ENCODE measurements at regions not wholly inside any gene's neighbourhood (a gene's known extent, or its start where the extent isn't known, plus 50 kb on each side); places are given as distances from the start of the nearest gene placed in this dataset.

DNA sequence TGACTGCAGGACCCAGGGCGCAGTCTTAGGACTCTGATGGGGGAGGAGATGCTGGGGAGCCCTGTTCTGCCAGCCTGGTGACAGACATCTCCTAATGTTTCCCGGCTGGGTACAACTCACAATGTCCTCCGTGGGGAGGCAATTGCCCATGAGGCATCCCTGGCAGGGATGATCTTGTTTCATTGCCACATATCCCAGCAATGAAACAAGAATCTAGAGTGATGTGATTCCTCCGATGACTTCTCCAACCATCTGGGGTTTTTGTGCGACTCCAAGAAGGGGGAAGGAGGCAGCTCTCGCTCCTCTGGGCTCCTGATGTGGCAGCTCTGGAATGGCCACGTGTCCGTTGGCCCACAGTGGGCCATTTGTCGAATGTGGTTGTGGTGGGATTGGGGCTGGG is 255.8 kb downstream of the SEC14L1 start:
- Histone ChIP-seq H3K9me3 (ENCODE audit: severe bottlenecking) (no peaks in the 10 kb centered on the region), H3K4me3 (ENCODE audit: severe bottlenecking) (no peak overlapping the region), H3K27me3 (ENCODE audit: insufficient read depth, poor library complexity, severe bottlenecking) (no peaks in the 10 kb centered on the region), H3K36me3 (ENCODE audit: low read depth) (peaks cover 14% of the 10 kb centered on the region), H3K27ac (ENCODE audit: poor library complexity, severe bottlenecking) (no peak overlapping the region), H3K4me1 (ENCODE audit: insufficient read depth, poor library complexity, severe bottlenecking) (peaks cover 2% of the 10 kb centered on the region)
- ATAC-seq (ENCODE audit: low read depth), result no peak
- no peak for DNase-seq (ENCODE audit: low spot score)
- TF ChIP-seq, protein P1, sequence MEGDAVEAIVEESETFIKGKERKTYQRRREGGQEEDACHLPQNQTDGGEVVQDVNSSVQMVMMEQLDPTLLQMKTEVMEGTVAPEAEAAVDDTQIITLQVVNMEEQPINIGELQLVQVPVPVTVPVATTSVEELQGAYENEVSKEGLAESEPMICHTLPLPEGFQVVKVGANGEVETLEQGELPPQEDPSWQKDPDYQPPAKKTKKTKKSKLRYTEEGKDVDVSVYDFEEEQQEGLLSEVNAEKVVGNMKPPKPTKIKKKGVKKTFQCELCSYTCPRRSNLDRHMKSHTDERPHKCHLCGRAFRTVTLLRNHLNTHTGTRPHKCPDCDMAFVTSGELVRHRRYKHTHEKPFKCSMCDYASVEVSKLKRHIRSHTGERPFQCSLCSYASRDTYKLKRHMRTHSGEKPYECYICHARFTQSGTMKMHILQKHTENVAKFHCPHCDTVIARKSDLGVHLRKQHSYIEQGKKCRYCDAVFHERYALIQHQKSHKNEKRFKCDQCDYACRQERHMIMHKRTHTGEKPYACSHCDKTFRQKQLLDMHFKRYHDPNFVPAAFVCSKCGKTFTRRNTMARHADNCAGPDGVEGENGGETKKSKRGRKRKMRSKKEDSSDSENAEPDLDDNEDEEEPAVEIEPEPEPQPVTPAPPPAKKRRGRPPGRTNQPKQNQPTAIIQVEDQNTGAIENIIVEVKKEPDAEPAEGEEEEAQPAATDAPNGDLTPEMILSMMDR (IDR thresholded peaks at IDR 0.05; ENCODE audit: poor library complexity, severe bottlenecking), result no peak

DNA sequence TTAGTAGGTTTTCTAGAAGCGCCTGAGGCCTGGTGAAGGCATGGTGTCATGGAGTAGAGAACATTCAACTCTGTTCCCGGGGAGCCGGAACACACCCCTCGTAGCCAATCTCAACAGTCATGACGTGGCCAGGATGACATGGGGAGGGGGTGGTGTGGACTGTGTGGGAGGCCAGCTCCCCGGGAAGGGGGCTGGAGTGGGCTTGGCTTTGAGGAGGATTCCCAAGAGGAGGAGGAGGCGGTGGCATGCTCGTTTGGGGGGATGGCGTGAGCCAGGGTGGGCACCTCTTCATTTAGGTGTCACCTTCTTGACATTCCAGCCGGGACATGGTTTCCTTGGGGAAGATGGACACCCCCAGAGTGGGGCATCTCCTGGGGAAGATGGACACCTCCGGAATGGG is 257.5 kb downstream of the SEC14L1 start:
- H3K4me1 ChIP-seq (ENCODE audit: insufficient read depth, poor library complexity, severe bottlenecking), result peaks cover under 1% of the 10 kb centered on the region

GRCh38 chr17:77399319-77399957 is 258.7 kb downstream of the SEC14L1 start:
- Histone ChIP-seq H3K27me3 (ENCODE audit: insufficient read depth, poor library complexity, severe bottlenecking) (no peaks in the 10 kb centered on the region), H3K27ac (ENCODE audit: poor library complexity, severe bottlenecking) (no peak overlapping the region), H3K36me3 (ENCODE audit: low read depth) (peaks cover 33% of the 10 kb centered on the region), H3K9me3 (ENCODE audit: severe bottlenecking) (no peaks in the 10 kb centered on the region), H3K4me3 (ENCODE audit: severe bottlenecking) (no peak overlapping the region), H3K4me1 (ENCODE audit: insufficient read depth, poor library complexity, severe bottlenecking) (peaks cover 12% of the 10 kb centered on the region)
- TF ChIP-seq, protein P1 (IDR thresholded peaks at IDR 0.05; ENCODE audit: poor library complexity, severe bottlenecking), result no peak
- ATAC-seq (ENCODE audit: low read depth) (no peak), DNase-seq (ENCODE audit: low spot score) (no peak)

More for the DNA sequence above, 257.5 kb downstream of the SEC14L1 start:
- TF ChIP-seq, protein P1 (IDR thresholded peaks at IDR 0.05; ENCODE audit: poor library complexity, severe bottlenecking), result no peak
- Histone ChIP-seq H3K27me3 (ENCODE audit: insufficient read depth, poor library complexity, severe bottlenecking) (no peaks in the 10 kb centered on the region), H3K27ac (ENCODE audit: poor library complexity, severe bottlenecking) (no peak overlapping the region), H3K4me3 (ENCODE audit: severe bottlenecking) (no peak overlapping the region), H3K9me3 (ENCODE audit: severe bottlenecking) (no peaks in the 10 kb centered on the region), H3K36me3 (ENCODE audit: low read depth) (peaks cover 22% of the 10 kb centered on the region)
- ATAC-seq (ENCODE audit: low read depth) (no peak), DNase-seq (ENCODE audit: low spot score) (no peak)

DNA sequence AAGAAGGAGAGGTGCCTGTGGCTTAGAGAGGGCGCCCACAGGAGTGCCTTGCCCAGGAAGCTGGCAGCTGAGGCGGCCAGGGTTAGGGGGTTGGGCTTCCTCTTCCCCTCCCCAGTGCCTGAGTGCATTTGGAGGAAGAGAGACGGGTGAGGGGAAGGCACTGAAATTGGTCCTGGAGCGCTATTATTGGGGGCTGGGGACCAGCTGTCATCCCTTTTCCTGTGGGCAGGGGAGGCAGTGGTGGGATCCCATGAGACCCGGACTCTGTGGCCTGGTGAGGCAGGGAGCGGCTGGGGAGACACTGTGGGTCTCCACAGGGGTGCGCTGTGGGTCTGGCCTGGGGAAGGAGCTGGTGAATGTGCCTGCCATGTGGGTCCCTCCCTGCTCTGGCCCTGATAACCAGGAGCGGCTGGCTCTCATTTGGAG is 259.7 kb downstream of the SEC14L1 start:
- DNase-seq (ENCODE audit: low spot score) (no peak), ATAC-seq (ENCODE audit: low read depth) (no peak)
- Histone ChIP-seq H3K36me3 (ENCODE audit: low read depth) (peaks cover 33% of the 10 kb centered on the region), H3K9me3 (ENCODE audit: severe bottlenecking) (no peaks in the 10 kb centered on the region), H3K27me3 (ENCODE audit: insufficient read depth, poor library complexity, severe bottlenecking) (no peaks in the 10 kb centered on the region), H3K4me3 (ENCODE audit: severe bottlenecking) (no peak overlapping the region), H3K27ac (ENCODE audit: poor library complexity, severe bottlenecking) (no peak overlapping the region), H3K4me1 (ENCODE audit: insufficient read depth, poor library complexity, severe bottlenecking) (peaks cover 21% of the 10 kb centered on the region)
- TF ChIP-seq, protein P1 (IDR thresholded peaks at IDR 0.05; ENCODE audit: poor library complexity, severe bottlenecking), result peak; percentile 22

DNA sequence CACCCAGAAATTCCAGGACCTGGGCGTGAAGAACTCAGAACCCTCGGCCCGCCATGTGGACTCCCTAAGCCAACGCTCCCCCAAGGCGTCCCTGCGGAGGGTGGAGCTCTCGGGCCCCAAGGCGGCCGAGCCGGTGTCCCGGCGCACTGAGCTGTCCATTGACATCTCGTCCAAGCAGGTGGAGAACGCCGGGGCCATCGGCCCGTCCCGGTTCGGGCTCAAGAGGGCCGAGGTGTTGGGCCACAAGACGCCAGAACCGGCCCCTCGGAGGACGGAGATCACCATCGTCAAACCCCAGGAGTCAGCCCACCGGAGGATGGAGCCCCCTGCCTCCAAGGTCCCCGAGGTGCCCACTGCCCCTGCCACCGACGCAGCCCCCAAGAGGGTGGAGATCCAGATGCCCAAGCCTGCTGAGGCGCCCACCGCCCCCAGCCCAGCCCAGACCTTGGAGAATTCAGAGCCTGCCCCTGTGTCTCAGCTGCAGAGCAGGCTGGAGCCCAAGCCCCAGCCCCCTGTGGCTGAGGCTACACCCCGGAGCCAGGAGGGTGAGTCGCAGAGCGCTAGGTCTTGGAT is 261.5 kb downstream of the SEC14L1 start:
- H3K27me3 ChIP-seq (ENCODE audit: insufficient read depth, poor library complexity, severe bottlenecking), result no peaks in the 10 kb centered on the region
- TF ChIP-seq, protein P1 (IDR thresholded peaks at IDR 0.05; ENCODE audit: poor library complexity, severe bottlenecking), result no peak
- ATAC-seq (ENCODE audit: low read depth), result no peak
- DNase-seq (ENCODE audit: low spot score), result no peak
- no peak overlapping the region for H3K27ac ChIP-seq (ENCODE audit: poor library complexity, severe bottlenecking)
- H3K9me3 ChIP-seq (ENCODE audit: severe bottlenecking), result no peaks in the 10 kb centered on the region
- H3K4me1 ChIP-seq (ENCODE audit: insufficient read depth, poor library complexity, severe bottlenecking), result peaks cover 32% of the 10 kb centered on the region
- peaks cover 30% of the 10 kb centered on the region for H3K36me3 ChIP-seq (ENCODE audit: low read depth)
- no peak overlapping the region for H3K4me3 ChIP-seq (ENCODE audit: severe bottlenecking)

Data from RWPE2 (cell line).